ENCODE measurements at regions not wholly inside any gene's neighbourhood (a gene's known extent, or its start where the extent isn't known, plus 50 kb on each side); places are given as distances from the start of the nearest gene placed in this dataset.
"Not testable (repeated sequence)": the region's sequence is repeated elsewhere in the genome, so short reads cannot be mapped to it uniquely, and the experiment has no call there.

- no peak for DNase-seq (ENCODE audit: low read depth)
Measured at GRCh38 chr4:72875545-72875944, 194.0 kb downstream of the COX18 start.

- no peak for DNase-seq (ENCODE audit: low read depth)
Measured at GRCh38 chr4:72875138-72875537, 194.4 kb downstream of the COX18 start.

GRCh38 chr4:72864898-72865297, 204.6 kb downstream of the COX18 start:
- no peak for DNase-seq (ENCODE audit: low read depth)

- DNase-seq (ENCODE audit: low read depth), result not testable (repeated sequence)
Measured at GRCh38 chr4:72864277-72864676, 205.2 kb downstream of the COX18 start.

- no peak for DNase-seq (ENCODE audit: low read depth)
Measured at GRCh38 chr4:72860766-72861165, 208.8 kb downstream of the COX18 start.

GRCh38 chr4:72858328-72858727, 211.2 kb downstream of the COX18 start:
- DNase-seq (ENCODE audit: low read depth), result no peak

GRCh38 chr4:72857787-72858186, 211.7 kb downstream of the COX18 start:
- DNase-seq (ENCODE audit: low read depth), result no peak

GRCh38 chr4:72857216-72857615, 212.3 kb downstream of the COX18 start:
- no peak for DNase-seq (ENCODE audit: low read depth)

- DNase-seq (ENCODE audit: low read depth), result no peak
Measured at GRCh38 chr4:72846280-72847111, 223.0 kb downstream of the COX18 start.

- no peak for DNase-seq (ENCODE audit: low read depth)
Measured at GRCh38 chr4:72843466-72843865, 226.1 kb downstream of the COX18 start.

GRCh38 chr4:72842323-72842722, 227.2 kb downstream of the COX18 start:
- DNase-seq (ENCODE audit: low read depth), result no peak

- not testable (repeated sequence) for DNase-seq (ENCODE audit: low read depth)
Measured at GRCh38 chr4:72840166-72840565, 229.3 kb downstream of the COX18 start.

GRCh38 chr4:72828864-72829263, 240.7 kb downstream of the COX18 start:
- DNase-seq (ENCODE audit: low read depth), result no peak

GRCh38 chr4:72827968-72828367, 241.5 kb downstream of the COX18 start:
- no peak for DNase-seq (ENCODE audit: low read depth)

GRCh38 chr4:72820107-72820506, 249.4 kb downstream of the COX18 start:
- no peak for DNase-seq (ENCODE audit: low read depth)

- no peak for DNase-seq (ENCODE audit: low read depth)
Measured at GRCh38 chr4:72817012-72817411, 248.0 kb upstream of the ADAMTS3 start.

GRCh38 chr4:72814241-72814640, 245.2 kb upstream of the ADAMTS3 start:
- no peak for DNase-seq (ENCODE audit: low read depth)

GRCh38 chr4:72809208-72809607, 240.2 kb upstream of the ADAMTS3 start:
- no peak for DNase-seq (ENCODE audit: low read depth)

GRCh38 chr4:72805284-72805683, 236.3 kb upstream of the ADAMTS3 start:
- DNase-seq (ENCODE audit: low read depth), result no peak

- DNase-seq (ENCODE audit: low read depth), result no peak
Measured at GRCh38 chr4:72797486-72797885, 228.5 kb upstream of the ADAMTS3 start.

GRCh38 chr4:72791054-72791453, 222.0 kb upstream of the ADAMTS3 start:
- no peak for DNase-seq (ENCODE audit: low read depth)

- DNase-seq (ENCODE audit: low read depth), result no peak
Measured at GRCh38 chr4:72786401-72786990, 217.5 kb upstream of the ADAMTS3 start.

GRCh38 chr4:72779241-72779640, 210.2 kb upstream of the ADAMTS3 start:
- no peak for DNase-seq (ENCODE audit: low read depth)

Measured in forelimb muscle (tissue), 1 donor.